ENCODE measurements at regions not wholly inside any gene's neighbourhood (a gene's known extent, or its start where the extent isn't known, plus 50 kb on each side); places are given as distances from the start of the nearest gene placed in this dataset.

GRCh38 chr20:39299783-39300182 lies 337.6 kb downstream of the DHX35 start:
- no peak overlapping the region for H3K4me3 ChIP-seq (ENCODE audit: low read depth, low read length)

GRCh38 chr20:39298571-39299506 lies 336.7 kb downstream of the DHX35 start:
- H3K4me3 ChIP-seq (ENCODE audit: low read depth, low read length), result no peak overlapping the region

- H3K4me3 ChIP-seq (ENCODE audit: low read depth, low read length), result no peak overlapping the region
These were observed 336.0 kb downstream of the DHX35 start for GRCh38 chr20:39298121-39298520.

- no peak overlapping the region for H3K4me3 ChIP-seq (ENCODE audit: low read depth, low read length)
These were observed 333.2 kb downstream of the DHX35 start for GRCh38 chr20:39295301-39295700.

- H3K4me3 ChIP-seq (ENCODE audit: low read depth, low read length), result no peak overlapping the region
These were observed 332.1 kb downstream of the DHX35 start for GRCh38 chr20:39294137-39294725.

GRCh38 chr20:39292193-39292736 lies 330.1 kb downstream of the DHX35 start:
- H3K4me3 ChIP-seq (ENCODE audit: low read depth, low read length), result no peak overlapping the region

GRCh38 chr20:39291301-39291700 lies 329.2 kb downstream of the DHX35 start:
- H3K4me3 ChIP-seq (ENCODE audit: low read depth, low read length), result no peak overlapping the region

GRCh38 chr20:39290575-39290974 lies 328.4 kb downstream of the DHX35 start:
- H3K4me3 ChIP-seq (ENCODE audit: low read depth, low read length), result no peak overlapping the region

- no peak overlapping the region for H3K4me3 ChIP-seq (ENCODE audit: low read depth, low read length)
These were observed 327.7 kb downstream of the DHX35 start for GRCh38 chr20:39289831-39290230.

GRCh38 chr20:39289316-39289715 lies 327.2 kb downstream of the DHX35 start:
- no peak overlapping the region for H3K4me3 ChIP-seq (ENCODE audit: low read depth, low read length)

GRCh38 chr20:39283464-39283863 lies 321.3 kb downstream of the DHX35 start:
- H3K4me3 ChIP-seq (ENCODE audit: low read depth, low read length), result no peak overlapping the region

- H3K4me3 ChIP-seq (ENCODE audit: low read depth, low read length), result no peak overlapping the region
These were observed 320.5 kb downstream of the DHX35 start for GRCh38 chr20:39282619-39283092.

GRCh38 chr20:39280875-39281274 lies 318.7 kb downstream of the DHX35 start:
- H3K4me3 ChIP-seq (ENCODE audit: low read depth, low read length), result no peak overlapping the region

GRCh38 chr20:39278230-39278788 lies 316.2 kb downstream of the DHX35 start:
- H3K4me3 ChIP-seq (ENCODE audit: low read depth, low read length), result no peak overlapping the region

- no peak overlapping the region for H3K4me3 ChIP-seq (ENCODE audit: low read depth, low read length)
These were observed 315.0 kb downstream of the DHX35 start for GRCh38 chr20:39277185-39277584.

- no peak overlapping the region for H3K4me3 ChIP-seq (ENCODE audit: low read depth, low read length)
These were observed 308.9 kb downstream of the DHX35 start for GRCh38 chr20:39270837-39271604.

GRCh38 chr20:39269493-39270217 lies 307.5 kb downstream of the DHX35 start:
- no peak overlapping the region for H3K4me3 ChIP-seq (ENCODE audit: low read depth, low read length)

GRCh38 chr20:39268981-39269461 lies 306.9 kb downstream of the DHX35 start:
- H3K4me3 ChIP-seq (ENCODE audit: low read depth, low read length), result no peak overlapping the region

- H3K4me3 ChIP-seq (ENCODE audit: low read depth, low read length), result no peak overlapping the region
These were observed 306.4 kb downstream of the DHX35 start for GRCh38 chr20:39268491-39268951.

- no peak overlapping the region for H3K4me3 ChIP-seq (ENCODE audit: low read depth, low read length)
These were observed 304.8 kb downstream of the DHX35 start for GRCh38 chr20:39266989-39267388.

Data from iPS-11a (cell line).